Muscle layer of duodenum (tissue), 2 donors: ENCODE measurements at regions not wholly inside any gene's neighbourhood (a gene's known extent, or its start where the extent isn't known, plus 50 kb on each side); places are given as distances from the start of the nearest gene placed in this dataset.

ENCODE experiments used
- H3K27ac ChIP-seq: one replicate; pipeline ENCODE4 v1.7.0; 2013; ENCODE audit warnings: mild to moderate bottlenecking, low read length
- H3K27me3 ChIP-seq: one replicate; pipeline ENCODE4 v1.7.0; 2013; ENCODE audit warnings: low read depth, mild to moderate bottlenecking, control low read depth, low read length
- H3K36me3 ChIP-seq, 2 donors: one replicate each; pipeline ENCODE4 v1.7.0; 2013; ENCODE audit warnings: low read length in 2 of 2, control low read depth in 1 of 2, mild to moderate bottlenecking in 1 of 2; ENCODE audit not compliant: insufficient read depth in 2 of 2, control insufficient read depth in 1 of 2
- H3K4me1 ChIP-seq, 2 donors: one replicate each; pipeline ENCODE4 v1.7.0; 2013; ENCODE audit warnings: low read length in 2 of 2, mild to moderate bottlenecking in 2 of 2, control low read depth in 1 of 2, moderate library complexity in 1 of 2; ENCODE audit not compliant: insufficient read depth in 2 of 2, control insufficient read depth in 1 of 2
- H3K4me3 ChIP-seq, 2 donors: one replicate each; pipeline ENCODE4 v1.7.0; 2013; ENCODE audit warnings: low read length in 2 of 2, low read depth in 1 of 2, mild to moderate bottlenecking in 1 of 2
- H3K9me3 ChIP-seq, 2 donors: one replicate each; pipeline ENCODE4 v1.7.0; 2013; ENCODE audit warnings: low read length in 2 of 2, control low read depth in 1 of 2, mild to moderate bottlenecking in 1 of 2; ENCODE audit not compliant: control insufficient read depth in 1 of 2
- donor health status: healthy.

- Histone ChIP-seq H3K27me3 (no peaks in the 10 kb centered on the region), H3K27ac (no peak overlapping the region), H3K4me3 (no peak overlapping the region), H3K4me1 (no peaks in the 10 kb centered on the region), H3K9me3 (no peaks in the 10 kb centered on the region), H3K36me3 (no peaks in the 10 kb centered on the region)
Measured at GRCh38 chr4:20575486-20575885, 124.8 kb upstream of the PACRGL start.

DNA sequence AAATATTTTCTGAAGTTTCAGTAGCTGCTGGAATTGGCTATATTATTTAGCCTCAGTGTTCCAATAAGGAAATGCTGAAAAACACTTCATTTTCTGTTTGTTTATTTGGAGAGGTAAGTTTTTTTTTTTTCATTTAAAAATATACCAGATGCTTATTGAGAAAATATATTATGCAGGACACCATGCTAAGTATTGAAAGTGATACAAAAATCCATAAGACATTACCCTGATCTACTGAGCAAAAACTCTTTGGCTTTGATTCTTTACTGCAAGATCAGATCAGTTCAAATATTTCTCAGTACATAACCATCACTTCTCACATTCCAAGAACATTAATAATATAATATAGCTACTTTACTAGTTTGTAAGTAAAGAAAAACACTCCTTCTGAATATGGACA lies 123.4 kb upstream of the PACRGL start:
- no peaks in the 10 kb centered on the region for H3K9me3 ChIP-seq
- H3K36me3 ChIP-seq = no peaks in the 10 kb centered on the region
- H3K4me3 ChIP-seq = no peak overlapping the region
- no peaks in the 10 kb centered on the region for H3K27me3 ChIP-seq
- H3K4me1 ChIP-seq = no peaks in the 10 kb centered on the region
- H3K27ac ChIP-seq = no peak overlapping the region

- H3K4me3 ChIP-seq = no peak overlapping the region
- no peaks in the 10 kb centered on the region for H3K27me3 ChIP-seq
- H3K9me3 ChIP-seq = no peaks in the 10 kb centered on the region
- H3K27ac ChIP-seq = no peak overlapping the region
- no peaks in the 10 kb centered on the region for H3K36me3 ChIP-seq
- no peaks in the 10 kb centered on the region for H3K4me1 ChIP-seq
Measured at GRCh38 chr4:20577702-20578101, 122.6 kb upstream of the PACRGL start.

DNA sequence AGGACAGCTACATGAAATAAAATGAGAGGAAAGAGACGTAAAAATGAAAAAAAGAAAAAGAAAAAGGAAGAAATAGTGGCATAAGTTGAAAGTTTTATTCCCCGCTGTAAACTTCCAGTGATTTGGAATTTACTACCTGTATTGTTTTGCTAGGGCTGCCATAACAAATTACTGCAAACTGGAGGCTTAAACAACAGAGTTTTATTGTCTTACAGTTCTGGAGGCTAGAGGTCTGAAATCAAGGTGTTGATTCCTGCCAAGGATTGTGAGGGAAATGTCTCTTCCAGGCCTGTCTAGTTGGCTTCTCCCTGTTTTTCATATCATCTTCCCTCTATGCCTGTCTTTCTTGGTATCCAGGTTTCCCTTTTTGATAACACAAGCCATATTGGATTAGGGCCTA lies 119.4 kb upstream of the PACRGL start:
- H3K36me3 ChIP-seq = no peaks in the 10 kb centered on the region
- no peak overlapping the region for H3K27ac ChIP-seq
- H3K4me3 ChIP-seq = no peak overlapping the region
- no peaks in the 10 kb centered on the region for H3K9me3 ChIP-seq
- no peaks in the 10 kb centered on the region for H3K4me1 ChIP-seq
- H3K27me3 ChIP-seq = no peaks in the 10 kb centered on the region

DNA sequence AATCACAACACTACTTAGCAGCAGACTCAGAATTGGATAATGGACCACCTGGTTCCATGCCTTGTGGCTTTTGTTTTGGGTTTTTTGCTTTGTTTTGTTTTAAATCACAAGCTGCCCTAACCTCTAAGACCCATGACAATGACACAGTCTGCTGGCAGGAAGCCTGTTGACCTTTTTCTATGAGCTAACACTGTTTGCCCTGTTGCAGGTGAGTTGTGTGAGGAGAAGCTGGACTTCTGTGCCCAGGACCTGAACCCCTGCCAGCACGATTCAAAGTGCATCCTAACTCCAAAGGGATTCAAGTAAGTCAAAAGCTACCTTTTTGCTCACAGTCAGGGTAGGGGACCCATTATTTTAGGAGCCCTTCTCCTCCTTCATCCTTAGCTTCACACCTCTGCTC lies 110.8 kb upstream of the PACRGL start:
- Histone ChIP-seq H3K36me3 (no peaks in the 10 kb centered on the region), H3K4me3 (no peak overlapping the region), H3K27me3 (no peaks in the 10 kb centered on the region)

GRCh38 chr4:20590849-20591248 lies 109.4 kb upstream of the PACRGL start:
- H3K9me3 ChIP-seq = no peaks in the 10 kb centered on the region
- H3K4me3 ChIP-seq = no peak overlapping the region
- no peaks in the 10 kb centered on the region for H3K27me3 ChIP-seq
- no peaks in the 10 kb centered on the region for H3K4me1 ChIP-seq
- H3K36me3 ChIP-seq = no peaks in the 10 kb centered on the region
- no peak overlapping the region for H3K27ac ChIP-seq

More for the DNA sequence above, 110.8 kb upstream of the PACRGL start:
- no peak overlapping the region for H3K27ac ChIP-seq
- H3K4me1 ChIP-seq = no peaks in the 10 kb centered on the region
- no peaks in the 10 kb centered on the region for H3K9me3 ChIP-seq

GRCh38 chr4:20591571-20591970 lies 108.7 kb upstream of the PACRGL start:
- no peak overlapping the region for H3K4me3 ChIP-seq
- H3K9me3 ChIP-seq = no peaks in the 10 kb centered on the region
- H3K4me1 ChIP-seq = no peaks in the 10 kb centered on the region
- no peak overlapping the region for H3K27ac ChIP-seq
- no peaks in the 10 kb centered on the region for H3K27me3 ChIP-seq
- no peaks in the 10 kb centered on the region for H3K36me3 ChIP-seq

DNA sequence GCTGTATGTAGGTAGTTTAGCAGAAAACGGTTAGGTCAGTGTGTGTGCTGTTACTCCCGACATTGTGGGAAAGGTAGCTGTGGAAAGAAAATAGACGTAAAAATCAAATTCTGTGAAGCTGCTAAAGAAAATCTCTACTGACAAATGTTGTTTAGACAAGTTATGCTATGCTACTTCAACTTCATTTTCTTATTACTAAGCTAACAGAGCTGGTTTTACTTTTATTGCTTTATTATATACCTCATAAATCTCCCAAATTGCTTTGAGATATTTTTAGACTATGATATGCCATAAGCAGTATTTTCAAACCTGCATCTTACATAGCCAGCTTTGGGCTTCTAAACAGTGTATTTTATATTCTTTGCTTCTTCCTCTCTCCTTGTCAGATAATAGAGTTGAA lies 108.2 kb upstream of the PACRGL start:
- no peaks in the 10 kb centered on the region for H3K36me3 ChIP-seq
- no peaks in the 10 kb centered on the region for H3K27me3 ChIP-seq
- H3K4me3 ChIP-seq = no peak overlapping the region
- no peaks in the 10 kb centered on the region for H3K9me3 ChIP-seq
- H3K4me1 ChIP-seq = no peaks in the 10 kb centered on the region
- no peak overlapping the region for H3K27ac ChIP-seq

GRCh38 chr4:20592663-20593062 lies 107.6 kb upstream of the PACRGL start:
- H3K27ac ChIP-seq = no peak overlapping the region
- H3K36me3 ChIP-seq = peaks cover 0 to under 1% of the 10 kb centered on the region in 2 donors
- H3K27me3 ChIP-seq = no peaks in the 10 kb centered on the region
- no peaks in the 10 kb centered on the region for H3K4me1 ChIP-seq
- no peak overlapping the region for H3K4me3 ChIP-seq
- no peaks in the 10 kb centered on the region for H3K9me3 ChIP-seq

DNA sequence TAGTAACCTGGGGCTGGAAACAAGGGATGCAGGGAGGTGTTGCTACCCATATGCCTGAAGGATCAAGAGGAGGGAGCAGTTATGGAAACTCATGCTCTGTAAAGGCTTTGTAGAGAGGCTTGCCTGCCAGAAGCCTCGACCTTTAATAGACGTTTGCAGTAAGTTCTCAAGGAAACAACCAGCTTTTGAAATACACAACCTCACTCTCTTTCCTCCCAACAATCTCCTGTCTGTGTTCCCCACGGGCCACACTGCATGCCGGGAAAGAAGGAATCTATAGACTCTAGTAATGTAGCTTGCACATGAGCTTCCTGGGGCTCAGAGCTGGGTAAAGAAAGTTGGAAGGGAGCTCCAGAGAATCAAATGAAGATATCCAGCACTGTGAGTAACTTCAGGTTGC lies 101.6 kb upstream of the PACRGL start:
- Histone ChIP-seq H3K27ac (no peak overlapping the region), H3K27me3 (no peaks in the 10 kb centered on the region), H3K9me3 (no peaks in the 10 kb centered on the region), H3K4me3 (no peak overlapping the region), H3K4me1 (no peaks in the 10 kb centered on the region), H3K36me3 (peaks cover 0 to 7% of the 10 kb centered on the region in 2 donors)

DNA sequence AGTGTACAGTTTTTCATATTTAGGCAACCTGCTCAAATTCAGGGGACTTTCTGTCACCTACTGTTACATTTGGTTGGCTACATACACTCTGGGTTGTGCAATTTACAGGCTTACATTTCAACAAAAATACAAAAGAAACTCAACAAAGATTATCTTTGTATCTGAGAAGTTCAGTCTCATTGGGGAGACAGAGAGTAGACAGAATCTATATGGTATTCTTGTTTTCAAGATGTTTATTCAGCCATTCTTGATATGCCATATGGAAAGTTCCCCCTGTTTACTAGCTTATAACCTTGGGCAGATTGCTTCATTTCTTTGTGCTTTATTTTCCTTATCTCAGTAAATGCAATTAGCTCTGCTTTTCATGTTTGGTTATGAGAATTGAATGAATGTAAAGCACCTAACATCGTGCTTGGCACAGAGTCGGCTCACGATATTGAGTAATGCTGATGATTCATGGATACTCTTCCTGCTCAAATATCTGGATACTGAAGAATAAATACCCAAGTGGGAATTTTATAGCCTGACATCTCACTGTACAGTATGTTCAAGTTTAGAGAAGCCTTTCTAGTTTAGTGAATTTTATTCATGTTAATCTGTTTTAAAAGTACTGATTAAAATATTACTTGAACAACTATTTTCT lies 96.5 kb upstream of the PACRGL start:
- H3K36me3 ChIP-seq = no peaks in the 10 kb centered on the region
- H3K27ac ChIP-seq = no peak overlapping the region
- no peaks in the 10 kb centered on the region for H3K27me3 ChIP-seq
- H3K9me3 ChIP-seq = no peaks in the 10 kb centered on the region
- no peak overlapping the region for H3K4me3 ChIP-seq
- H3K4me1 ChIP-seq = no peaks in the 10 kb centered on the region

DNA sequence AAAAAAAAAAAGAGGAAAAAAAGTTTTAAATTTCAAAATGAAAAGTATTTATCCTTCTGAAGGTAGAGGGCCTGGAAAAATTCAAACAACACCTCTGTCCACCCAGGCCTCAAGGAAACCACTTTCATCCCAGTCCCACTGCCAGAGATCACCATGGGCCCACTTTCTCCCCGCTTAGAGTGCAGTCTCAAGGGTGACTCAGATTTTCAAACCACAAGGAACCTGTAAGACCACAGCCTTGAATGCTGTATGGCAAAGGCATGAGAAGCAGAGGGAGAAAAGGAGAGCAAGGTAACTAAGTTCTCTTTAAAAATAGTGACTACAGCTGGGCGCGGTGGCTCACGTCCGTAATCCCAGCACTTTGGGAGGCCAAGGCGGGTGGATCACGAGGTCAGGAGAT lies 87.9 kb upstream of the PACRGL start:
- H3K27ac ChIP-seq = no peak overlapping the region
- H3K4me1 ChIP-seq = peaks cover 0 to 20% of the 10 kb centered on the region in 2 donors
- no peak overlapping the region for H3K4me3 ChIP-seq
- H3K9me3 ChIP-seq = no peaks in the 10 kb centered on the region
- peaks cover 0 to 3% of the 10 kb centered on the region in 2 donors for H3K36me3 ChIP-seq
- no peaks in the 10 kb centered on the region for H3K27me3 ChIP-seq
